Middle frontal gyrus (tissue), 1 donor: ENCODE measurements at regions not wholly inside any gene's neighbourhood (a gene's known extent, or its start where the extent isn't known, plus 50 kb on each side); places are given as distances from the start of the nearest gene placed in this dataset.

ENCODE experiments used
- DNase-seq: peaks from one replicate; pipeline ENCODE4 v3.0.0-alpha.2; 2015; ENCODE audit warnings: low spot score; ENCODE audit errors: extremely low spot score

DNA sequence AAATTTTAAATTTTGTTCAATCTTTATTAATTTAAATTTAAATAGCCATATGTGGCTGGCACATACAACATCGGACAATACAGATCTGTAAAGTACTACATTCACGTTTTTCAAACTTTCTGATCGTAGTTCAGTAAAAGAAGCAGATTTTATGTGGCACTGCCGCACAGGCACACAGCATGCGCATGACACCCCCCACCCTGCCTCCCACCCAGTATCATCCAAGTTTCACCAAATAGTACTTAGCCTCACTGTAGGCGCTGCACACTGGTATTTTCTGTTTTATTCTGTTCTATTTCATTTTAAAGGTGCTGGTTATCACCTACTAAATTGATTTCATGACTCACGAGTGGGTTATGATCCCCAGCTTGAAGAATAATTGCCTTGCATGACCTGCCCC, 159.9 kb downstream of the HIPK3 start:
- DNase-seq = no peak

DNA sequence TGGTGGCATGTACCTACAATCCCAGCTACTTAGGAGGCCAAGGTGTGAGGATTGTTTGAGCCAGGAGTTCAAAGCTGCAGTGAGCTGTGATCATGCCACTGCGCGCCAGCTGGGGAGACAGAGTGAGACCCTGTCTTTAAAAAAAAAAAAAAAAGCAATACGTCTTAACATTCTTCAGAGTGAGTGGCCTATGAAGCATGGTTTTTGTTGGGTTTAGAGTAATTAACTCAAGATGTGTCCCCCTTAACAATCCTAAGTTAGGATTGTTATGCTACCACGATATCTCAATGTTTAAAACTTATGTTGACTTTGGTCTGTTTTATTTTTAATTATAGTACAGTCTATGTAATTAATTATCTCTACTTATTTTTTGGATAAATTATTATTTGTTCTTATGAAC, 156.1 kb downstream of the HIPK3 start:
- no peak for DNase-seq

DNA sequence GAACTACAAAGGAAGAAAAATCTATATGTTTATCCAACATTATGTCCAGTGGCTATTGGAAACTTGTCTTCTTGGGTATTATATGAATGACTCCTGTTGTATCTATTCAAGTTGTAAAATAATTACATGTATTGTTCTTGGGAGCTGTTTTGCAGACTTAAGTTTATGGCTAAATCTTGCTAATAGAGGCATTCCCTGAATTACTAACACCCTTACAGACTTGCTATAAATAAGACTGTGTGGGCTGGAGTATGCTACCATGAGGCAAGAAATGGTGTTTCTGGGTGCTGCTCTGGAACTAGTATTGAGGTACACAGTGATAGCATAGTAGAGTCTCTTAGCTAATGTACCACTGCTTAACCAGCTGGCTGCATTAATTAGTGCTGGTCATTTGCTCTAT, 155.1 kb downstream of the HIPK3 start:
- no peak for DNase-seq

DNA sequence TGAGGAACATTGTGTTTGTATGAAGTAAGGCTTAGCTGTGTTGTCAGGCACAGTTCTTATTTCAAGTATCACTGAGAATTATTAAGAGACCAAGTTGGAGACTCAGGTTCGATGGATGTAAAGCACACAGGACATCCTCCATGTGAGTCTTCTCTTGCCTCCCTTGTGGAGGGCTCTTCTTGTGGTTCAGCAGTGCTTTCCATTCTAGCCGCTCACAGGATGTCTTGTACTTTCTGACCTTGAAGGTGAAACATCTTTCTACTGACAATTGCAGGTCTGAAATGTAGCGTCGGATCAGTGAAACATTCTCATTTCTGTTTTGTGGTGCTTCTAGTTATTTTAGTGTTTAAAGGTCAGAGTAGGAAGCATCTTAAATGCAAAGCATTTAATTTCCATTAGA, 154.6 kb downstream of the HIPK3 start:
- DNase-seq = no peak

DNA sequence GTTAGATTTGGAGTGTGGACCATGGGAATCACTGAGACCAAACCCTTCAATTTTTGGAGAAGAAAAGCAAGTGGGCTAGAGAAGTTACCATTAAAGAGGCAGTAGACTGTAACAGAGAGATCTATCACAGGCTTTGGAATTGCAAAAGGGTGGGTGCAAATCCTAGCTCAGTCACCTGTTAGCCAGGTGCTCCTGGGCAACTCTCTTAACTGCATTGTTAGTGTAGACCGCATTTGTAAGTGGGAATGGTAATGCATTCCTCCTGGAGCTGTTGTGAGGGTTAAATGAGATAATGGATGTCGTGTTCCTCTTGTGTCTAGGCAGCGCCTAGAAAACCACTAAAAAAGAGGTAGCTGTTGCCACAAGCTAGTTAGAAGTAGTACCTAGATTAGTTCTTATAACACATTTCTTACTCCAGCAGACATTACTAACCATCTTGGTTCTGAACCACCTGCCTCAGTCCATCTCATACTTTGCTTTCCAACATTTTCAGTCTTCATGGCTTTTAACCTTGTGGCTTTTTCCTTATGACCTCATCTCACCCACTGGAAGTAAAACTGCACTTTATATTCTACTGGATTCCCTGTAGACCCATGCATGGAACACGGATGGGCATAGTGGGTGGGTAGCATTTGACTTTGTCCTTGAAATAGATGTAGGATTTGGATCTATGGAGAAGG, 153.0 kb downstream of the HIPK3 start:
- DNase-seq = no peak
